WTC11 (cell line): ENCODE measurements at regions not wholly inside any gene's neighbourhood (a gene's known extent, or its start where the extent isn't known, plus 50 kb on each side); places are given as distances from the start of the nearest gene placed in this dataset.
"Not testable (repeated sequence)": the region's sequence is repeated elsewhere in the genome, so short reads cannot be mapped to it uniquely, and the experiment has no call there.

Experiments used
- ATAC-seq: fragments of 200-7000 bp; cut with Tn5 transposase; 2 replicates; pipeline ENCODE4 v1.10.0; 2021; ENCODE audit warnings: mild to moderate bottlenecking, moderate library complexity
- CTCF ChIA-PET: fragments of 300-600 bp; sonication (Branson Sonifier 250); formaldehyde crosslinking; loops from one replicate; lab custom pipeline; 2021; ENCODE audit warnings: antibody characterized with exemption; lab: Charles Lee
- POLR2A ChIA-PET: fragments of 350-600 bp; sonication (Branson Sonifier 250); formaldehyde crosslinking; loops from one replicate; lab custom pipeline; 2021; ENCODE audit warnings: antibody characterized with exemption; lab: Charles Lee
- DNase-seq: peaks from one replicate; pipeline ENCODE4 v3.0.0; 2021; ENCODE audit warnings: low spot score
- H3K27ac Mint-ChIP-seq: 2 replicates; pipeline ENCODE4 v1.8.0; 2021; ENCODE audit warnings: mixed read lengths
- H3K27me3 Mint-ChIP-seq: 2 replicates; pipeline ENCODE4 v1.8.0; 2021; ENCODE audit warnings: low read depth, mild to moderate bottlenecking, moderate library complexity, mixed read lengths
- H3K36me3 Mint-ChIP-seq: 2 replicates; pipeline ENCODE4 v1.8.0; 2021; ENCODE audit warnings: mixed read lengths
- H3K4me1 Mint-ChIP-seq: 2 replicates; pipeline ENCODE4 v1.8.0; 2022; ENCODE audit warnings: mixed read lengths
- H3K4me3 Mint-ChIP-seq: 2 replicates; pipeline ENCODE4 v1.8.0; 2021; ENCODE audit warnings: mild to moderate bottlenecking, moderate library complexity, mixed read lengths
- H3K9me3 Mint-ChIP-seq: 2 replicates; pipeline ENCODE4 v1.8.0; 2021; ENCODE audit warnings: mixed read lengths
- ATF1 ChIP-seq: sonication (generic); formaldehyde crosslinking; IDR thresholded peaks from 2 replicates; pipeline ENCODE4 v1.8.1; 2023; ENCODE audit warnings: mild to moderate bottlenecking, moderate library complexity, missing genetic modification reagents
- E2F1 ChIP-seq: sonication (generic); formaldehyde crosslinking; IDR thresholded peaks from 2 replicates; pipeline ENCODE4 v1.8.0; 2022; ENCODE audit warnings: mild to moderate bottlenecking, missing genetic modification reagents
- FOXJ3 ChIP-seq: sonication (generic); formaldehyde crosslinking; IDR thresholded peaks from 2 replicates; pipeline ENCODE4 v1.9.0; 2021; ENCODE audit warnings: missing genetic modification reagents, mild to moderate bottlenecking, borderline replicate concordance
- FOXP1 ChIP-seq: sonication (generic); formaldehyde crosslinking; IDR thresholded peaks from 2 replicates; pipeline ENCODE4 v1.8.0; 2022; ENCODE audit warnings: missing genetic modification reagents, mild to moderate bottlenecking, moderate library complexity, borderline replicate concordance
- GTF2I ChIP-seq: fragments of 250-450 bp; sonication (Bioruptor Pico); conservative IDR thresholded peaks from 2 replicates; pipeline ENCODE4 v1.4.0; 2021; ENCODE audit warnings: mild to moderate bottlenecking
- IRF1 ChIP-seq: sonication (generic); formaldehyde crosslinking; IDR thresholded peaks from 2 replicates; pipeline ENCODE4 v1.8.0; 2023; ENCODE audit warnings: missing genetic modification reagents
- JAZF1 ChIP-seq: fragments of 250-450 bp; sonication (Bioruptor Pico); IDR thresholded peaks from 2 replicates; pipeline ENCODE4 v1.9.0; 2021; ENCODE audit warnings: moderate library complexity, mild to moderate bottlenecking, inconsistent platforms
- MXD4 ChIP-seq: fragments of 250-450 bp; sonication (Bioruptor Pico); IDR thresholded peaks from 2 replicates; pipeline ENCODE4 v1.8.0; 2021; ENCODE audit warnings: mild to moderate bottlenecking, moderate library complexity, borderline replicate concordance
- NFE2L1 ChIP-seq: sonication (generic); formaldehyde crosslinking; IDR thresholded peaks from 2 replicates; pipeline ENCODE4 v1.8.1; 2023; ENCODE audit warnings: missing genetic modification reagents
- NR3C1 ChIP-seq: sonication (generic); formaldehyde crosslinking; conservative IDR thresholded peaks from 2 replicates; pipeline ENCODE4 v1.8.1; 2023; ENCODE audit warnings: low read depth, mild to moderate bottlenecking, missing genetic modification reagents
- OVOL2 ChIP-seq: fragments of 250-450 bp; sonication (Bioruptor Pico); IDR thresholded peaks from 2 replicates; pipeline ENCODE4 v1.9.0; 2021; ENCODE audit warnings: mild to moderate bottlenecking, borderline replicate concordance
- RELA ChIP-seq: sonication (generic); formaldehyde crosslinking; IDR thresholded peaks from 2 replicates; pipeline ENCODE4 v1.8.1; 2022; ENCODE audit warnings: missing genetic modification reagents, mild to moderate bottlenecking, borderline replicate concordance
- SMAD4 ChIP-seq: sonication (generic); formaldehyde crosslinking; IDR thresholded peaks from 2 replicates; pipeline ENCODE4 v1.8.0; 2022; ENCODE audit warnings: mild to moderate bottlenecking, missing genetic modification reagents
- SP1 ChIP-seq: sonication (generic); formaldehyde crosslinking; conservative IDR thresholded peaks from 2 replicates; pipeline ENCODE4 v1.8.1; 2022; ENCODE audit warnings: missing genetic modification reagents
- TCF7 ChIP-seq: sonication (generic); formaldehyde crosslinking; IDR thresholded peaks from 2 replicates; pipeline ENCODE4 v1.8.0; 2022; ENCODE audit warnings: mild to moderate bottlenecking, low read depth, missing genetic modification reagents, moderate library complexity
- TEAD4 ChIP-seq: sonication (generic); formaldehyde crosslinking; IDR thresholded peaks from 2 replicates; pipeline ENCODE4 v1.8.0; 2022; ENCODE audit warnings: mild to moderate bottlenecking, missing genetic modification reagents
- ZBTB21 ChIP-seq: sonication (generic); formaldehyde crosslinking; IDR thresholded peaks from 2 replicates; pipeline ENCODE4 v1.8.1; 2023; ENCODE audit warnings: mild to moderate bottlenecking, missing genetic modification reagents, borderline replicate concordance
- ZNF138 ChIP-seq: sonication (generic); formaldehyde crosslinking; conservative IDR thresholded peaks from 2 replicates; pipeline ENCODE4 v1.8.1; 2022; ENCODE audit warnings: mild to moderate bottlenecking, moderate library complexity, missing genetic modification reagents
- ZNF219 ChIP-seq: sonication (generic); formaldehyde crosslinking; IDR thresholded peaks from 2 replicates; pipeline ENCODE4 v1.8.0; 2023; ENCODE audit warnings: missing genetic modification reagents, mild to moderate bottlenecking, borderline replicate concordance
- ZNF263 ChIP-seq: sonication (generic); formaldehyde crosslinking; IDR thresholded peaks from 2 replicates; pipeline ENCODE4 v1.8.1; 2022; ENCODE audit warnings: low read depth, mild to moderate bottlenecking, moderate library complexity, missing genetic modification reagents
- ZNF317 ChIP-seq: sonication (generic); formaldehyde crosslinking; IDR thresholded peaks from 2 replicates; pipeline ENCODE4 v1.8.1; 2023; ENCODE audit warnings: low read depth, mild to moderate bottlenecking, moderate library complexity, missing genetic modification reagents, borderline replicate concordance
- ZNF425 ChIP-seq: fragments of 250-450 bp; sonication (Bioruptor Pico); conservative IDR thresholded peaks from 2 replicates; pipeline ENCODE4 v1.9.0; 2021; ENCODE audit warnings: mild to moderate bottlenecking
- ZNF671 ChIP-seq: fragments of 250-450 bp; sonication (Bioruptor Pico); IDR thresholded peaks from 2 replicates; pipeline ENCODE4 v1.8.0; 2021; ENCODE audit warnings: mild to moderate bottlenecking
- TF ChIP-seq, protein P1 (sequence below): sonication (generic); formaldehyde crosslinking; IDR thresholded peaks from 2 replicates; pipeline ENCODE4 v1.8.1; 2023; ENCODE audit warnings: mild to moderate bottlenecking, moderate library complexity, missing genetic modification reagents
- TF ChIP-seq, protein P2 (sequence below): sonication (generic); formaldehyde crosslinking; IDR thresholded peaks from 2 replicates; pipeline ENCODE4 v1.8.1; 2023; ENCODE audit warnings: mild to moderate bottlenecking, missing genetic modification reagents, moderate library complexity
- TF ChIP-seq, protein P3 (sequence below): fragments of 200-600 bp; IDR thresholded peaks from 2 replicates; pipeline ENCODE4 v1.8.0; 2022; ENCODE audit warnings: antibody characterized with exemption

DNA sequence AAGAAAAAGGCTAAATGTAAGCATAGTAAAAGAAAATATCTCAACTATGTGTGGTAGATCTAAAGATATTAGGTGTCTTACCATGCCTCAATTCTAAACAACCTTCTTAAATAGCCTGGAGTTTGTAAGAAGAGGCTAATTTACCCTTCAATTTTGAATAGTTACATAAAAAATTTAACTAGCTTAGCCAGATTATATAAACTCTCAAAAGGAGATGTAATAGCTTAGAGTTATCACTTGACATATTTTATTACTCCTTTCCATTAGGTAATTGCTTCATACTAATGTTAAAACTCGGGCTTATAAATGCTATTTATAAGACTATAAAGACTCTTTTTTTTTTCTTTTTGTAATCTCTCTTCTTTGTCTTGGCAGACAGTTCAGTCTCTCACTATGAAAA, 297.5 kb upstream of the PABPC4L start:
- H3K36me3 Mint-ChIP-seq: peaks cover 22% of the 10 kb centered on the region
- POLR2A ChIA-PET: no interaction called here
- H3K27me3 Mint-ChIP-seq: no peaks in the 10 kb centered on the region
- no peak for ATAC-seq
- no peak overlapping the region for H3K4me3 Mint-ChIP-seq
- no peak overlapping the region for H3K27ac Mint-ChIP-seq
- no peak for DNase-seq
- peaks cover 32% of the 10 kb centered on the region for H3K9me3 Mint-ChIP-seq
- H3K4me1 Mint-ChIP-seq: no peaks in the 10 kb centered on the region
- CTCF ChIA-PET: no interaction called here
- TF ChIP-seq TCF7 (CRISPR knock-in tag) (no peak), FOXJ3 (CRISPR knock-in tag) (no peak), TEAD4 (no peak), OVOL2 (no peak), JAZF1 (CRISPR knock-in tag) (no peak), ZNF425 (CRISPR knock-in tag) (no peak), ZNF219 (CRISPR knock-in tag) (no peak), E2F1 (no peak), ZNF263 (CRISPR knock-in tag) (no peak), ZNF317 (CRISPR knock-in tag) (no peak)
- TF ChIP-seq, all 79 proteins: peak for 0

GRCh38 chr4:134490863-134491262, 289.3 kb upstream of the PABPC4L start:
- Mint-ChIP-seq H3K4me3 (no peak overlapping the region), H3K9me3 (peaks cover 5% of the 10 kb centered on the region; the same call in 1 of the 2 replicates), H3K27ac (no peak overlapping the region), H3K27me3 (no peaks in the 10 kb centered on the region)
- TF ChIP-seq SP1 (CRISPR knock-in tag) (no peak), ZNF671 (CRISPR knock-in tag) (no peak), ATF1 (no peak), ZBTB21 (CRISPR knock-in tag) (no peak), NR3C1 (CRISPR knock-in tag) (no peak), SMAD4 (no peak), MXD4 (CRISPR knock-in tag) (no peak), IRF1 (CRISPR knock-in tag) (no peak), FOXP1 (CRISPR knock-in tag) (no peak), TCF7 (CRISPR knock-in tag) (no peak), GTF2I (no peak), NFE2L1 (CRISPR knock-in tag) (no peak), ZNF138 (no peak), ZNF263 (CRISPR knock-in tag) (no peak), ZNF219 (CRISPR knock-in tag) (no peak), RELA (no peak)
- TF ChIP-seq, protein P1, sequence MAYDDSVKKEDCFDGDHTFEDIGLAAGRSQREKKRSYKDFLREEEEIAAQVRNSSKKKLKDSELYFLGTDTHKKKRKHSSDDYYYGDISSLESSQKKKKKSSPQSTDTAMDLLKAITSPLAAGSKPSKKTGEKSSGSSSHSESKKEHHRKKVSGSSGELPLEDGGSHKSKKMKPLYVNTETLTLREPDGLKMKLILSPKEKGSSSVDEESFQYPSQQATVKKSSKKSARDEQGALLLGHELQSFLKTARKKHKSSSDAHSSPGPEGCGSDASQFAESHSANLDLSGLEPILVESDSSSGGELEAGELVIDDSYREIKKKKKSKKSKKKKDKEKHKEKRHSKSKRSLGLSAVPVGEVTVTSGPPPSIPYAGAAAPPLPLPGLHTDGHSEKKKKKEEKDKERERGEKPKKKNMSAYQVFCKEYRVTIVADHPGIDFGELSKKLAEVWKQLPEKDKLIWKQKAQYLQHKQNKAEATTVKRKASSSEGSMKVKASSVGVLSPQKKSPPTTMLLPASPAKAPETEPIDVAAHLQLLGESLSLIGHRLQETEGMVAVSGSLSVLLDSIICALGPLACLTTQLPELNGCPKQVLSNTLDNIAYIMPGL (CRISPR knock-in tag): no peak
- TF ChIP-seq, protein P2, sequence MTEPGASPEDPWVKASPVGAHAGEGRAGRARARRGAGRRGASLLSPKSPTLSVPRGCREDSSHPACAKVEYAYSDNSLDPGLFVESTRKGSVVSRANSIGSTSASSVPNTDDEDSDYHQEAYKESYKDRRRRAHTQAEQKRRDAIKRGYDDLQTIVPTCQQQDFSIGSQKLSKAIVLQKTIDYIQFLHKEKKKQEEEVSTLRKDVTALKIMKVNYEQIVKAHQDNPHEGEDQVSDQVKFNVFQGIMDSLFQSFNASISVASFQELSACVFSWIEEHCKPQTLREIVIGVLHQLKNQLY (CRISPR knock-in tag): no peak
- TF ChIP-seq, protein P3, sequence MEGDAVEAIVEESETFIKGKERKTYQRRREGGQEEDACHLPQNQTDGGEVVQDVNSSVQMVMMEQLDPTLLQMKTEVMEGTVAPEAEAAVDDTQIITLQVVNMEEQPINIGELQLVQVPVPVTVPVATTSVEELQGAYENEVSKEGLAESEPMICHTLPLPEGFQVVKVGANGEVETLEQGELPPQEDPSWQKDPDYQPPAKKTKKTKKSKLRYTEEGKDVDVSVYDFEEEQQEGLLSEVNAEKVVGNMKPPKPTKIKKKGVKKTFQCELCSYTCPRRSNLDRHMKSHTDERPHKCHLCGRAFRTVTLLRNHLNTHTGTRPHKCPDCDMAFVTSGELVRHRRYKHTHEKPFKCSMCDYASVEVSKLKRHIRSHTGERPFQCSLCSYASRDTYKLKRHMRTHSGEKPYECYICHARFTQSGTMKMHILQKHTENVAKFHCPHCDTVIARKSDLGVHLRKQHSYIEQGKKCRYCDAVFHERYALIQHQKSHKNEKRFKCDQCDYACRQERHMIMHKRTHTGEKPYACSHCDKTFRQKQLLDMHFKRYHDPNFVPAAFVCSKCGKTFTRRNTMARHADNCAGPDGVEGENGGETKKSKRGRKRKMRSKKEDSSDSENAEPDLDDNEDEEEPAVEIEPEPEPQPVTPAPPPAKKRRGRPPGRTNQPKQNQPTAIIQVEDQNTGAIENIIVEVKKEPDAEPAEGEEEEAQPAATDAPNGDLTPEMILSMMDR: no peak
- TF ChIP-seq, all 79 proteins: peak for 0
- CTCF ChIA-PET: no interaction called here
- Mint-ChIP-seq H3K4me1 (peaks cover 11% of the 10 kb centered on the region), H3K36me3 (no peaks in the 10 kb centered on the region)
- ATAC-seq: peak; percentile 43
- DNase-seq: no peak
- POLR2A ChIA-PET: no interaction called here

DNA sequence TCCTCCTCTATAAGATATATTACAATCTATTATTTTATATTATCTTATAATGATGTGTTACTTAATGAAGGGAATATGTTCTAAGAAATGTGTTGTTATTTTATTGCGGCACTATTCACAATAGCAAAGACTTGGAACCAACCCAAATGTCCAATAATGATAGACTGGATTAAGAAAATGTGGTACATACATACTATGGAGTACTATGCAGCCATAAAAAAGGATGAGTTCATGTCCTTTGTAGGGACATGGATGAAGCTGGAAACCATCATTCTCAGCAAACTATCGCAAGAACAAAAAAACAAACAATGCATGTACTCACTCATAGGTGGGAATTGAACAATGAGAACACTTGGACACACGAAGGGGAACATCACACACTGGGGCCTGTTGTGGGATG, 281.9 kb upstream of the PABPC4L start:
- H3K27ac Mint-ChIP-seq, H3K4me3 Mint-ChIP-seq, DNase-seq, POLR2A ChIA-PET, H3K27me3 Mint-ChIP-seq, ATAC-seq, CTCF ChIA-PET: not testable (repeated sequence)
- Mint-ChIP-seq H3K4me1 (peaks cover 13% of the 10 kb centered on the region), H3K9me3 (peaks cover 26% of the 10 kb centered on the region), H3K36me3 (peaks cover 26% of the 10 kb centered on the region)
